Trophoblast cell (in vitro differentiated cells and primary cell): ENCODE measurements at regions not wholly inside any gene's neighbourhood (a gene's known extent, or its start where the extent isn't known, plus 50 kb on each side); places are given as distances from the start of the nearest gene placed in this dataset.
A peak's percentile ranks its signal among the peaks of the same experiment; 100 is the strongest.

Source experiments
- DNase-seq, 2 donors: peaks; one replicate each; pipeline ENCODE4 v3.0.0-alpha.2; 2016
- H2AFZ ChIP-seq: 2 replicates; pipeline ENCODE4 v1.6.1; 2013; ENCODE audit warnings: low read length, moderate library complexity, mild to moderate bottlenecking; ENCODE audit not compliant: insufficient read depth, poor library complexity
- H2AK5ac ChIP-seq: 2 replicates; pipeline ENCODE4 v1.6.1; 2013; ENCODE audit warnings: mild to moderate bottlenecking, low read length
- H2BK120ac ChIP-seq: 2 replicates; pipeline ENCODE4 v1.6.1; 2013; ENCODE audit warnings: low read length, mild to moderate bottlenecking, moderate library complexity; ENCODE audit not compliant: insufficient read depth, poor library complexity
- H2BK12ac ChIP-seq: 2 replicates; pipeline ENCODE4 v1.6.1; 2013; ENCODE audit warnings: mild to moderate bottlenecking, low read length, moderate library complexity
- H2BK5ac ChIP-seq: 2 replicates; pipeline ENCODE4 v1.6.1; 2013; ENCODE audit warnings: low read length, low read depth, moderate library complexity, mild to moderate bottlenecking; ENCODE audit not compliant: poor library complexity
- H3K14ac ChIP-seq: 2 replicates; pipeline ENCODE4 v1.6.1; 2013; ENCODE audit warnings: mild to moderate bottlenecking, low read length
- H3K18ac ChIP-seq: 2 replicates; pipeline ENCODE4 v1.6.1; 2013; ENCODE audit warnings: mild to moderate bottlenecking, low read length
- H3K23ac ChIP-seq: 2 replicates; pipeline ENCODE4 v1.6.1; 2013; ENCODE audit warnings: low read length
- H3K27ac ChIP-seq: 2 replicates; pipeline ENCODE4 v1.5.1; 2013; ENCODE audit warnings: low read depth, mild to moderate bottlenecking, inconsistent platforms, low read length, moderate library complexity
- H3K27me3 ChIP-seq: 2 replicates; pipeline ENCODE4 v1.6.1; 2013; ENCODE audit warnings: inconsistent platforms, mild to moderate bottlenecking, low read length, moderate library complexity; ENCODE audit not compliant: insufficient read depth
- H3K36me3 ChIP-seq, 2 experiments: 1 replicate in 1 of 2; 2 replicates in 1 of 2; pipeline ENCODE4 v1.6.1; 2013; ENCODE audit warnings: low read length in 2 of 2, mild to moderate bottlenecking in 2 of 2, moderate library complexity in 1 of 2; ENCODE audit not compliant: insufficient read depth in 2 of 2, control insufficient read depth in 1 of 2
- H3K4ac ChIP-seq: 2 replicates; pipeline ENCODE4 v1.6.1; 2013; ENCODE audit warnings: low read depth, mild to moderate bottlenecking, low read length, moderate library complexity
- H3K4me1 ChIP-seq, 2 experiments: 1 replicate in 1 of 2; 2 replicates in 1 of 2; pipeline ENCODE4 v1.6.1; 2013; ENCODE audit warnings: low read length in 2 of 2, mild to moderate bottlenecking in 2 of 2, moderate library complexity in 1 of 2; ENCODE audit not compliant: insufficient read depth in 2 of 2, control insufficient read depth in 1 of 2
- H3K4me2 ChIP-seq: 2 replicates; pipeline ENCODE4 v1.6.1; 2013; ENCODE audit warnings: inconsistent platforms, mild to moderate bottlenecking, low read length, moderate library complexity
- H3K4me3 ChIP-seq: 2 replicates; pipeline ENCODE4 v1.5.1; 2013; ENCODE audit warnings: mild to moderate bottlenecking, low read depth, low read length, inconsistent platforms
- H3K79me1 ChIP-seq: one replicate; pipeline ENCODE4 v1.6.1; 2013; ENCODE audit warnings: low read length
- H3K79me2 ChIP-seq: 2 replicates; pipeline ENCODE4 v1.6.1; 2013; ENCODE audit warnings: low read length, mild to moderate bottlenecking; ENCODE audit not compliant: control insufficient read depth, insufficient read depth, poor library complexity
- H3K9ac ChIP-seq: 2 replicates; pipeline ENCODE4 v1.6.1; 2013; ENCODE audit warnings: mild to moderate bottlenecking, low read length
- H3K9me3 ChIP-seq: 2 replicates; pipeline ENCODE4 v1.6.1; 2013; ENCODE audit warnings: low read depth, mild to moderate bottlenecking, control low read depth, inconsistent platforms, low read length; ENCODE audit not compliant: insufficient read depth
- H4K12ac ChIP-seq: 2 replicates; pipeline ENCODE4 v1.6.1; 2013; ENCODE audit warnings: low read depth, mild to moderate bottlenecking, low read length, moderate library complexity
- H4K8ac ChIP-seq: 2 replicates; pipeline ENCODE4 v1.6.1; 2013; ENCODE audit warnings: low read depth, mild to moderate bottlenecking, low read length, moderate library complexity
- H4K91ac ChIP-seq: one replicate; pipeline ENCODE4 v1.6.1; 2013; ENCODE audit warnings: low read depth, mild to moderate bottlenecking, low read length, moderate library complexity
- WGBS: extraction: QIAGEN DNeasy Blood & Tissue Kit; methylation state at CpG from one replicate; pipeline ENCODE4 v1.1.7; 2013; ENCODE audit warnings: missing lambda C conversion rate; ENCODE audit not compliant: insufficient read length, insufficient coverage; ENCODE audit errors: extremely low coverage; 5-methylcytosine and 5-hydroxymethylcytosine counted together

- no peak overlapping the region for H2AFZ ChIP-seq
- no CpG with 5 or more reads among the region's 3 CpGs for WGBS
- H3K4ac ChIP-seq: no peak overlapping the region
- H3K4me2 ChIP-seq: no peak overlapping the region
- no peak overlapping the region for H4K8ac ChIP-seq
- H3K9ac ChIP-seq: no peak overlapping the region
- no peaks in the 10 kb centered on the region for H3K27me3 ChIP-seq
- no peak for DNase-seq
- no peak overlapping the region for H4K12ac ChIP-seq
- H3K18ac ChIP-seq: no peak overlapping the region
- no peak overlapping the region for H3K23ac ChIP-seq
- no peak overlapping the region for H3K4me3 ChIP-seq
- no peaks in the 10 kb centered on the region for H3K79me2 ChIP-seq
- H3K9me3 ChIP-seq: no peaks in the 10 kb centered on the region
- no peak overlapping the region for H4K91ac ChIP-seq
- H2AK5ac ChIP-seq: no peak overlapping the region
- H3K36me3 ChIP-seq: no peaks in the 10 kb centered on the region
- no peaks in the 10 kb centered on the region for H3K79me1 ChIP-seq
- no peak overlapping the region for H3K27ac ChIP-seq
- no peak overlapping the region for H2BK5ac ChIP-seq
- H2BK120ac ChIP-seq: peak overlapping the region; percentile 33
- H2BK12ac ChIP-seq: no peak overlapping the region
- peaks cover 0 to 5% of the 10 kb centered on the region in 2 experiments for H3K4me1 ChIP-seq
- no peak overlapping the region for H3K14ac ChIP-seq
Measured at GRCh38 chr7:116443646-116444045, 55.9 kb upstream of the CAV2 start.

DNA sequence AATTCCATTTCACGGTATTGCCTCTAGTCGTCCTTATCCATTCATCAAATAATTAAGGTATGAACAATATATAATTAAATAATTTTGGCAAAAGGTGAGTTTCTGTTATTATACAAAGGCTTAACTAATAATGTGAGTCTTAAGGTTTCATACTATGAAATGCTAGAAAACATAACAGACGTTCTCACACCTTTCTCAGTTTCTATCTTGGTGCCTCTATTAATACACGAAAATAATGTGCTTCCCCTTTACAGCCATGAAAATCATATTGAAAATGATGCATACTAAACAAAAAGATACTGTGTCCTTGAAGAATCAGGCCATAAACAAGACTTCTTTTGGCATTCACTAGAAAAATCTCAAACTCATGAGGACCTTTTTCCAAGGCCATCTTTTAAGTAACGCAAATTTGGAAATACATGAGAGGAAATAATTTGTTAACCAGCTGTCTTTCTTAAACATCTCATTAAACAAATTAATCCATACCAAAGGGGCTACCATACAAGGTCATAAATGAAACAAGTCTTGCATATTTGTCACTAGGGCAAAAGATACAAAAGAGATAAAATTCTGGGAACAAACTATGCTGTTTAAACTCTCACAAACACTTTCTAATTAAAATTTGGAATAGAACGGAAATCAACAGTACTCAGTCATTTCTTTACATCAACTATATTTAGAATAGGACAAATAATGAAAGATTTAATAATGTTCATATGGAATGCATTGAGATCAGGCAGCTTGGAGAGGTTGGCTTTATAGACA lies 53.9 kb upstream of the CAV2 start:
- Histone ChIP-seq H4K8ac (no peak overlapping the region), H3K23ac (no peak overlapping the region), H2BK12ac (no peak overlapping the region), H3K18ac (no peak overlapping the region), H2AK5ac (no peak overlapping the region), H3K4ac (no peak overlapping the region), H3K79me2 (no peaks in the 10 kb centered on the region), H3K4me3 (no peak overlapping the region), H3K27me3 (no peaks in the 10 kb centered on the region), H2BK120ac (no peak overlapping the region), H4K91ac (peak overlapping the region; percentile 8), H2BK5ac (no peak overlapping the region), H3K4me2 (no peak overlapping the region), H3K14ac (no peak overlapping the region), H4K12ac (no peak overlapping the region), H3K79me1 (no peaks in the 10 kb centered on the region), H3K36me3 (no peaks in the 10 kb centered on the region), H2AFZ (no peak overlapping the region), H3K4me1 (peaks cover 0 to 5% of the 10 kb centered on the region in 2 experiments), H3K9me3 (no peaks in the 10 kb centered on the region), H3K9ac (no peak overlapping the region), H3K27ac (no peak overlapping the region)
- WGBS: no CpG with 5 or more reads among the region's 6 CpGs
- no peak for DNase-seq

DNA sequence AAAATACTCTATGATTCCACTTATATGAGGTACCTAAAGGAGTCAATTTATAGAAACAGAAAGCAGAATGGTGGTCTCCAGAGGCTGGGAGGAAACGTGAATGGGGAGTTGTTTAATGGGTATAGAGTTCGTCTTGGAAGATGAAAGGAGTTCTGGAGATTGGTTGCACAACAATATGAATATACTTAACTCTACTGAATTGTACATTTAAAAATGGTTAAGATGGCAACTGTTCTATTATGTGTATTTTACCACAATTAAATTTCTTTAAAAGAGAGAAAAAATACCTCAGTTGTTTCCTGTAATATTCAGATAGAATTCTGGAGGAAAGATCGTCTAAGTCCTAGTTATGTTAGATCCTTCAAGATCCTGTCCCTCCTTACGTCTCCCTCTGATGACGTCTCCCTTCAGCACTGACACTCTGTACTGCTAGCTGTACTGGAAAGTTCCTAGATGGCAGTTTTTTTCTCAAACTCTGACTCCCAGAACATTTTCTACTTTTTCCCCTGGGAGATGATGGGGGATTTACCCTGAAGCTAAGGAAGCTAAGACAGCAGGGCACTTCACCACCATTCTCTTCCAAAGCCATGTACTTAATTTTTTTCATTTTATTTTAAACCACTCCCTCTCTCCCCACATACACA lies 53.2 kb upstream of the CAV2 start:
- H2BK5ac ChIP-seq: no peak overlapping the region
- no peak overlapping the region for H2BK12ac ChIP-seq
- H3K79me2 ChIP-seq: no peaks in the 10 kb centered on the region
- H3K18ac ChIP-seq: no peak overlapping the region
- no CpG with 5 or more reads among the region's 5 CpGs for WGBS
- no peak overlapping the region for H3K9ac ChIP-seq
- no peak overlapping the region for H4K91ac ChIP-seq
- H3K14ac ChIP-seq: no peak overlapping the region
- H4K12ac ChIP-seq: no peak overlapping the region
- no peaks in the 10 kb centered on the region for H3K9me3 ChIP-seq
- no peaks in the 10 kb centered on the region for H3K27me3 ChIP-seq
- peaks cover 0 to 5% of the 10 kb centered on the region in 2 experiments for H3K4me1 ChIP-seq
- no peak overlapping the region for H3K4me3 ChIP-seq
- no peak overlapping the region for H4K8ac ChIP-seq
- no peak overlapping the region for H2AFZ ChIP-seq
- no peak overlapping the region for H3K27ac ChIP-seq
- H2BK120ac ChIP-seq: no peak overlapping the region
- no peaks in the 10 kb centered on the region for H3K36me3 ChIP-seq
- H3K4me2 ChIP-seq: no peak overlapping the region
- H3K79me1 ChIP-seq: no peaks in the 10 kb centered on the region
- no peak overlapping the region for H3K4ac ChIP-seq
- H2AK5ac ChIP-seq: no peak overlapping the region
- DNase-seq: peak; percentile 73 to 83
- no peak overlapping the region for H3K23ac ChIP-seq

DNA sequence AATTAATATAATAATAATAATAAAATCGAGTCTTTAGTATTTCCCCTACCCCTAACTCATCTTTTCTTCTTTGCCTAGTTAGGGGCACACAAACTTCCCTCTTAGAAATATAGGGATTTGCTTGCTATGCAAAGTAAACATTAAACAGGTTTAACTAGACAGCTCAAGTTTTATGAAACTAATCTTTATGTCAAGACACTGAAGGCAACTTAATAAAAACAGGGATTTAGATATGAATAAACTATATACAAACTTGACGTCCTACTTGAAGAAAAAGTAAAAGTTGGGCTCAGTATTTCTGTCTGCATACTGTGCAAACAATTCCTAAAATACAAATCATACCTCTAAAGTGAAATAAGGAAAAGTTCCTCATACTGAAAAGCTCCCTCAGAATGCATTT lies 52.1 kb upstream of the CAV2 start:
- Histone ChIP-seq H3K4me3 (no peak overlapping the region), H3K4me1 (peaks cover 0 to 2% of the 10 kb centered on the region in 2 experiments), H3K4me2 (no peak overlapping the region), H3K9ac (no peak overlapping the region), H4K91ac (no peak overlapping the region), H3K4ac (no peak overlapping the region), H2BK12ac (no peak overlapping the region), H2AFZ (no peak overlapping the region), H4K8ac (no peak overlapping the region), H3K36me3 (no peaks in the 10 kb centered on the region), H3K27ac (no peak overlapping the region), H4K12ac (no peak overlapping the region), H3K18ac (no peak overlapping the region), H2BK5ac (no peak overlapping the region), H2BK120ac (no peak overlapping the region), H3K79me1 (no peaks in the 10 kb centered on the region), H3K9me3 (no peaks in the 10 kb centered on the region), H3K27me3 (no peaks in the 10 kb centered on the region), H3K23ac (no peak overlapping the region), H2AK5ac (no peak overlapping the region), H3K14ac (no peak overlapping the region), H3K79me2 (no peaks in the 10 kb centered on the region)
- DNase-seq: no peak
- WGBS: no CpG with 5 or more reads among the region's 2 CpGs
